CD4-positive, alpha-beta T cell treated with Interferon gamma for 1 hour (primary cell): ENCODE measurements at regions not wholly inside any gene's neighbourhood (a gene's known extent, or its start where the extent isn't known, plus 50 kb on each side); places are given as distances from the start of the nearest gene placed in this dataset.
"Not testable (repeated sequence)": the region's sequence is repeated elsewhere in the genome, so short reads cannot be mapped to it uniquely, and the experiment has no call there.

Source experiments
- DNase-seq: peaks from one replicate; pipeline ENCODE4 v3.0.0-alpha.2; 2020

DNA sequence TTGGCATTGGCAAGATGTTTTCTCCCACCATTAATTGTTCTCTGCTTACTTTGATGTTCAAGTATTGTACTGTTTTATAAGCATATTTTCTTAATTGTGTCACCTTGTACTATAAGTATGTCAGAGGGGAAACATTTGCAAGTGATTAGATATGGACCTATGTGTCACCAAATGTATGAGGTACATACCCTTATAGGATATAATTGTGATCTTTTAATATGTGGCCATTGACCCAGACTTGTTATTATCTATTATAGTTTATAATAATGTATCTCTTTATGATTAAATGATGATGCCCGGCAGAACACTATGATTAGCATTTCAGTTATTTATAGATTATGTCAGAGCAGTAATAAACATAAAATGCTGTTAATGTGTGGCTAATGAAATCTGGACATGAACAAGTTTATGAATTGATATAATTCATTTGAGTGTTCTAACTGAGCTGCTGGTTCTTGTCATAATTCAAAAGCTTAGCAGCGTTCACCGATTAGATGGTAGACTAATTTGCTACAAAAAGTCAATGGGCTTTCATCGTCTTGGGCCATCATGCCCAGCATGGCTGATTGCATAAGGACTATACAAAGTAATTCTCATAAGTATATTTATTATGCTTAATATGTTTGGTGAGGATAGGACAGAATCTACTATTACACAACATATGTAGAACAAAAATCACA is 480.9 kb upstream of the FANCL start:
- no peak for DNase-seq

- no peak for DNase-seq
Measured at GRCh38 chr2:58720770-58721697, 479.9 kb upstream of the FANCL start.

DNA sequence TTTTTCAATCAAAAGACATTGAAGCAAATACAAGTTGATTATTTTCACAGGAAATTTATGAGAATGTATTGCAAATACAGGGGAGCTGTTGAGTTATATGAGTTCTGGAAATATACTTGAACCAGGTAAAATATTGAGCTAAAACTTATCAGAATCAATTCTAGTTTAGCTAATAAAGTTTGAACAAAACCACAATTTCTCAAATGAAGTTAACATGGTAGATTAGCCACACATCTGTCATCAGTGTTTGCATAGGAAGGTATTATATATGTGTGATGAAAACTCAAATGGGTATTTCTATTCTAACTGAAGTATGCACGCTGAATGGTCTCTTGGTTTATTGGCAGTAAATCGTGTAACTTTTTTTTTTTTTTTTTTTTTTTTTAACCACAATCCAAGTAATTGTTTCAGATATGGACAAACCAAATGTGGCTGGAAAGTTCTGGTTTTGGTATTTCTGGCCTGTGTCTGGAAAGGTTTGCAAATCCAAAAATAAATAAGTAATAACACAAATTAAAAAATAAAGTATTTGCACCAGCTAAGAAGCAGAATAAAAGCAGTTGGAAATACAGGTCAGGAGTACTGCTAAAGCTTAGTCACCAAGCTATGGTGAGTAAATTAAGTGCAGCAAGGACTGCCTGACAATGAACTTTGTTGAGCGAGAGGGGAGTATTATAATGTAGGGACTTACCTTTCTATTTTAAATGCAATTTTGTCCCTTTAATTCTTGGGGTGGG is 479.1 kb upstream of the FANCL start:
- no peak for DNase-seq

DNA sequence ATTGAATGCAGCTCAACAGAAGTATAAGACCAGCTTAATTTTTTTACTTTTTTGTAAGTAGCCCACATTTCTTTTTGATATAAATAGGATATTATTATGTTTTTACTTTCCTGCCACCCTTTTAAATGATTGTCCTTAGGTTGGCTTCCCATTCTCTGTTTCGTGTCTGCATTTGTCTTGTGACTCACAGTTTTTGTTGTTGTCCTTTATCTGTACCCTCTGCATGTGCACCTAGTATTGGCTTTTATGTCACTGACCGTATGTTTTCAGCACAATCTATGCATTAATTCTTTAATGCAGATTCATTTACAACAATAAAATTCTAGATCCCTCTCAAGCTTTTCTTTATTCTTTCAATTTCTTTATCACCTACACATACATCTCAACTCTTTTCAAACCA is 474.2 kb upstream of the FANCL start:
- DNase-seq = no peak

- no peak for DNase-seq
Measured at GRCh38 chr2:58714238-58714637, 473.1 kb upstream of the FANCL start.

DNA sequence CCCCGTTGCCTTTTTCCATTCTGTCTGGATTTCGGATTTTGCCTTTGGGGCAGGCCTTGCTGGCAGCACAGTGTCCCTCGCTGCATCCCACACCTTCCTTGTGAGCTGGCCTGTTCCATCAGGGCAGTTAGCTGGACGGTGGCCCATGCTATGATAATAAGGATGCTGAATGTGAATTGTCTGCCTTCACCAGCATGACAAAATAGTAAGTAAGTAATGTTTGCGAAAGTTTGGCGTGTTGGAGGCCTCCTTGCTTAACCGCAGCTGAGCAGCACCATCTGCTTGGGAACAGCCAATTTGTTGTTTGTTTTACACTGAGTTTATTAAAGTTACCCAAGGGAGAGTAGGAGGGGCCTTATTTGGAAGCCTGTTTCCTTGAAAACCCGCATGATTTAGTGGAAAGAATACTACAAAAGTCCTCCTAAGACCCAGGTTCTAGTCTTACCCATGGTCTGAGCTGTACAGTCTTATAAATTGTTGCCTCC is 469.7 kb upstream of the FANCL start:
- no peak for DNase-seq

DNA sequence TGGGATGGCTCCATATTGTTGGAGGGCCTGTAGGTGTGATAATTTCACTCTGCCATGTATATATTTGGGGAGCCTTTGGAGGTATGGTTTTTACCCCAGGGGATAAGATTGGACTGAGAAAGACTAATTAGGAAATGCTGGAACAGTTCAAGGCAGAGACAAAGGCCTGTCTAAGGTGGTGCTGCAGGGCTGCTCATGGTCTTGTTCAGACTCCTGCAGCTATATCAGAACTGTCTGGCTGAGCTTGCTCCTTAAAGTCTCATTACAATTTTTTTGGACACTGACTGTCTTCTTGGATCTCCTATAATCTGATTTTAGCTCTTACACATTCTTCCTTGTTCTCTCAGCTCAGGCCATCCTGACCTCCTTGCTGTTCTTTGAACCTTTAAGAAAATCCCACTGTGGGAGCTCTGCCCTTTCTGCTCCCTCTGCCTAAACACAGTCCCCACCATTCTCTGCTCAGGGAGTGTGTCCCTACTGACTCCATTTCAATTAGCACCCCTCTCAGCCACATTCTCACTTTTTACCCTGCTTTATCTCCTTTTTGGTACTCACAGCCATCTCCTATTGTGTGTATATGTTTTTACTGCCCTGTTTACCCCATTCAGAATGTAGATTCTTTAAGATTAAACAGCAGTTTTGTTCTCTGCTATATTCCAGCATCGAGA is 468.7 kb upstream of the FANCL start:
- DNase-seq = no peak

GRCh38 chr2:58709274-58709673 is 468.1 kb upstream of the FANCL start:
- no peak for DNase-seq

GRCh38 chr2:58708565-58708964 is 467.4 kb upstream of the FANCL start:
- no peak for DNase-seq

GRCh38 chr2:58702302-58702885 is 461.3 kb upstream of the FANCL start:
- DNase-seq = no peak

GRCh38 chr2:58701688-58702301 is 460.7 kb upstream of the FANCL start:
- DNase-seq = no peak

DNA sequence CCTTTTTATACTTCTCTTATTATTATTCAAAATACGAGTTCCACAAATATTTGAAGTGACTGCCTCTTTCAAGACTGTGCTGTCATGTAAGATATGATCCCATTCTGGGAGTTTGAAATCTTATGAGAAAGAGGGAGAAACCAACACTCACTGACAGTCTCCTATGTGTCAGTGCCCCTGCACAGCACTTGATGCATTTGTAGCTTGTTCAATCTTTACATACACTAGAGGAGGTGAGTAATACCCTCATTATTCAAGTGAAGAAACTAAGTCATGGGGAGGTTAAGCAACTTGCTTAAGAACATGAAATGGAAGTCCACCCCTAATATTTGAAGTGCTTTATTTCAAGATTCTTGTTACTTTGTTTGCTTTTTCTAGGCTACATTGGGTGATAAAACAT is 459.5 kb upstream of the FANCL start:
- no peak for DNase-seq

DNA sequence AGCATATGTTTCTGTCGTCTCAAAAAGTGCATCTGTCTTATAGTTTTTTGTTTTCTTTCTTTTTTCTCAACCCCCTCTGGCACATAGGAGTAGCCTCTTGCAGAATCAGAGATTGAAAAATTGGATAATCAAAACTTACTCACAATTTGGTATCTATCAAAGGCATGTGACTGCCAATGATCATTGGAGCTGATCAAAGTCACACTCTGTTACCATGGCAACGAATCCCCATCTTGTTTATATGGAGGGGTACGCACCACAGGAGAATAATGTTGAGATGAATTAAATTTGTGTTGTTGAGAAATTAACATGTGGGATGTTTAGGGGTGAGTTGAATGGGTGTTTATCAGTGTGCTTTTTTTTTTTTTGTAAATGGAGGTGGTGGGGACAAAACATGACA is 458.3 kb upstream of the FANCL start:
- DNase-seq = no peak

GRCh38 chr2:58698620-58699019 is 457.5 kb upstream of the FANCL start:
- no peak for DNase-seq

- not testable (repeated sequence) for DNase-seq
Measured at GRCh38 chr2:58694114-58694513, 453.0 kb upstream of the FANCL start.

DNA sequence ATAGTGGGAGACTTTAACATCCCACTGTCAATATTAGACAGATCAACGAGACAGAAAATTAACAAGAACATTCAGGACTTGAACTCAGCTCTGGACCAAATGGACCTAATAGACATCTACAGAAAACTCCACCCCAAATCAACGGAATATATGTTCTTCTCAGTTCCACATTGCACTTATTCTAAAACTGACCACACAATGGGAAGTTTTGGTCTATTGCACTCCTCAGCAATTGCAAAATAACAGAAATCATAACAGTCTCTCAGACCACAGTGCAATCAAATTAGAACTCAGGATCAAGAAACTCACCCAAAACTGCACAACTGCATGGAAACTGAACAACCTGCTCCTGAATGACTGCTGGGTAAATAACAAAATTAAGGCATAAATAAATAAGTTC is 449.9 kb upstream of the FANCL start:
- DNase-seq = not testable (repeated sequence)

DNA sequence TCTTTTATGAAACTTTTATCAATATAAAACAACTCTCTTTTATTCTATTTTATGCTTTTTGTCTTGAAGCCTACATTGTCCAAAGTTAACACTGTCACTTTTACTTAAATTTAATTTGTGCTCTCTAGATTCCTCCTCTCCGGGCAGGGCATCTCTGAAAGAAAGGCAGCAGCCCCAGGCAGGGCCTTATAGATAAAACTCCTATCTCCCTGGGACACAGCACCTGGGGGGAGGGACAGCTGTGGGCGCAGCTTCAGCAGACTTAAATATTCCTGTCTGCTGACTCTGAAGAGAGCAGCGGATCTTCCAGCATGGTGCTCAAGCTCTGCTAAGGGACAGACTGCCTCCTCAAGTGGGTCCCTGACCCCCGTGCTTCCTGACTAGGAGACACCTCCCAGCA is 447.7 kb upstream of the FANCL start:
- DNase-seq = no peak

- no peak for DNase-seq
Measured at GRCh38 chr2:58686776-58687175, 445.7 kb upstream of the FANCL start.

GRCh38 chr2:58680755-58681310 is 439.7 kb upstream of the FANCL start:
- no peak for DNase-seq

- no peak for DNase-seq
Measured at GRCh38 chr2:58677748-58678147, 436.6 kb upstream of the FANCL start.

DNA sequence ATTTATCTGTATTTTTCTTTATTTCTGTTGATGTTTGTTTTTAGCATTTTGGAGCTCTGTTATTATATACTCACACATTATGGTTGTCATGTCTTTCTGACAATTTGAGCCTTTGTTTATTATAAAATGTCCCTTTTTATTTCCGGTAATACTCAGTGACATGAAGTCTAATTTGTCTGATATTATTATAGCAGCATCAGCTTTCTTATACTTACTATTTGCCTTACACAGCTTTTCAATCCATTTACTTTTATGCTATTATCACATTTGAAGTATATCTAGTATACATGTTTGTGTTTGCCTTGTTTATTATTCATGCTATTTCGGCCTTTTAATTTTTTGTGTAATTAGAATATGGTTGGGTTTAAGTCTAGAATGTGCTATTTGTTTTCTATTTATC is 430.6 kb upstream of the FANCL start:
- DNase-seq = no peak

- no peak for DNase-seq
Measured at GRCh38 chr2:58669998-58670397, 428.9 kb upstream of the FANCL start.
